GM13976 (cell line): ENCODE measurements at regions not wholly inside any gene's neighbourhood (a gene's known extent, or its start where the extent isn't known, plus 50 kb on each side); places are given as distances from the start of the nearest gene placed in this dataset.

Experiments used
- DNase-seq: peaks from one replicate; pipeline ENCODE4 v3.0.0; 2012; ENCODE audit warnings: low spot score
- CTCF ChIP-seq: IDR thresholded peaks from 2 replicates; pipeline ENCODE4 v1.5.1; 2012; ENCODE audit warnings: borderline replicate concordance, mild to moderate bottlenecking; ENCODE audit not compliant: insufficient read depth; ENCODE audit errors: extremely low read depth, missing control alignments, control extremely low read depth
- in situ Hi-C: fragments of 300-500 bp; cut with MboI; formaldehyde crosslinking; loops from one replicate; pipeline ENCODE4 v1.12.0; 2022; ENCODE audit warnings: low sequenced_read_pairs, mixed read lengths, inconsistent platforms; ENCODE audit not compliant: unreplicated experiment

- no peak for DNase-seq
- in situ Hi-C loops = no loop called here
- TF ChIP-seq CTCF = no peak
Measured at GRCh38 chr1:221289103-221289502, 409.9 kb downstream of the HLX start.

GRCh38 chr1:221290669-221291068, 411.4 kb downstream of the HLX start:
- TF ChIP-seq CTCF = no peak
- no peak for DNase-seq
- in situ Hi-C loops = no loop called here

- TF ChIP-seq CTCF = no peak
- in situ Hi-C loops = no loop called here
- no peak for DNase-seq
Measured at GRCh38 chr1:221291113-221291512, 411.9 kb downstream of the HLX start.

GRCh38 chr1:221292652-221293051, 413.4 kb downstream of the HLX start:
- DNase-seq = no peak
- TF ChIP-seq CTCF = no peak
- in situ Hi-C loops = no loop called here

- DNase-seq = no peak
- no peak for TF ChIP-seq CTCF
- in situ Hi-C loops = no loop called here
Measured at GRCh38 chr1:221294242-221294641, 415.0 kb downstream of the HLX start.

GRCh38 chr1:221302357-221302756, 423.1 kb downstream of the HLX start:
- TF ChIP-seq CTCF = no peak
- in situ Hi-C loops = no loop called here
- DNase-seq = no peak

GRCh38 chr1:221302810-221303209, 423.6 kb downstream of the HLX start:
- no peak for DNase-seq
- in situ Hi-C loops = no loop called here
- TF ChIP-seq CTCF = no peak
